ENCODE measurements at regions not wholly inside any gene's neighbourhood (a gene's known extent, or its start where the extent isn't known, plus 50 kb on each side); places are given as distances from the start of the nearest gene placed in this dataset.

DNA sequence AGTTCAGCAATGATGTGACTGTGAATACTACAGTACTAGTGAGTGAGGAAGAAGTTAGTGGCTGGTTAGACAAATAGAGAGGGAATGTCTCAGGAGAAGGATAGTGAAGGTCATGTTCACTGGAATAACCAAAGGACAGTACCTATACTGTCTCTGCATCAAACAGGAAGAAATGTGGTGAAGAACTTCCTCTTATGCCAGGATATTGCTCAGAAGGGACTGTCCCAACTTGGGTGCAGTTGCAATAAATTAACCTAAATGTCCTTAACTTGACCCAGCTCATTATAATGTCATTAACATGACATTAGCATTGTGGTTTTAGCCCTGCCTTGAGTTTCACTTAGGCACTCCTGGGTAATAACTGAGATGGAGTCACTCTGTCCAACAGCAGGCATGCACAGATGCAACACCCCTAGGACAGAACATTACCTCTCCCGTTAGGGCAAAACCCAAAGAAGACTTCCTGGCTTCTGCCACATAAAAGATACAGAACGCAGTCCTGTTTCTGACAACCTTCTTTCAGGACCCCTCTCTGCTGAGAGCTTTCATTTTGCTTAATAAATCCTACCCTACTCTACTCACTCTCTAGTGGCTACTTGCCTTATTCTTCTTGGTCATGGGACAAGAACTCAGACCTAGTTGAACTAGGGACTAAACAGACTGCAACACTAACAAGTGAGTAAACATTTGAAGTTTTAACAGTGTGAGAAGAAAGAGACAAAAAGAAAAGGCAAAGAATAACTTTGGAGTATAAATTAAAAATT lies 1591.6 kb upstream of the MIR17HG start:
- DNase-seq = no peak

DNA sequence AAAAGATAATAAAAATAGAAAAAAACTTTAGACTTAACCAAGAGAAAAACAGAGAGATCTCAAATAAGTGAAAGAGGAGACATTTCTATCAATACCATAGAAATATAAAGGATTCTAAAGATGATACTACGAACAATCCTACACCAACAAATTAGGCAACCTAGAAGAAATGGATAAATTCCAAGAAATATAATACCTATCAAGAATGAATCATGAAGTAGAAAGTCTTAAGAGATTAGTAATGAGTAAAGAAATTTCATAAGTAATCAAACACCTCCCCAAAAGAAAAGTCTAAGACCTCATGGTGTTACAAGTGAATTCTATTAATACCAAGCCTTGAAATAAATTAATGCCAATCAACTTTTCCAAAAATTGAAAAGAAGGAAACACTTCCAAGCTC lies 1584.5 kb upstream of the MIR17HG start:
- DNase-seq = no peak

DNA sequence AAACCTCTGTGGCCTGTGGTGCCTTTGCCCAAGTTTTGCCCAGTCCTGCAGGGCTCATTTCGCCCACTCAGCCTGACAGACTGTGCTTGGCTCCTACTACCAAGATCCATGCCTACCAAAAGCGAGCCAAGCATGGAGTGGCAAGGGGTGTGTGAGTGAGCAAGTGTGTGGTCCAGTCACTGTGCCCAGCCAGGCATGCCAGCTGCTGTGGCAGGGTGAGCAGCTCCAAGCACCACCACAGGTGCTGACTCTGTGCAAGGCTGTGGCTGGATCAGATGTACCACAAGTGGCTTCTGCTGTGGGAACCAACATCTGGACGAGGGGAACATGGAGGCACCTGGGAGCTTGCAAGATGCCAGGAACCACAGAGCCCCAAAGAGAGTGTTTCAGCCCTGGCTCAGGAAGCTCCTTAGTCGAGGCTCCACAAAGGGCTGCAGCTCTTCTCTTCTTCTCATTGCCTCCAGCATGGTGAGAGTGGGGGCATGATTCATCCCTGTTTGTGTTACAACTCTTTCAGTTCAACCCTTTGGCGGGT lies 1564.2 kb upstream of the MIR17HG start:
- DNase-seq = no peak

DNA sequence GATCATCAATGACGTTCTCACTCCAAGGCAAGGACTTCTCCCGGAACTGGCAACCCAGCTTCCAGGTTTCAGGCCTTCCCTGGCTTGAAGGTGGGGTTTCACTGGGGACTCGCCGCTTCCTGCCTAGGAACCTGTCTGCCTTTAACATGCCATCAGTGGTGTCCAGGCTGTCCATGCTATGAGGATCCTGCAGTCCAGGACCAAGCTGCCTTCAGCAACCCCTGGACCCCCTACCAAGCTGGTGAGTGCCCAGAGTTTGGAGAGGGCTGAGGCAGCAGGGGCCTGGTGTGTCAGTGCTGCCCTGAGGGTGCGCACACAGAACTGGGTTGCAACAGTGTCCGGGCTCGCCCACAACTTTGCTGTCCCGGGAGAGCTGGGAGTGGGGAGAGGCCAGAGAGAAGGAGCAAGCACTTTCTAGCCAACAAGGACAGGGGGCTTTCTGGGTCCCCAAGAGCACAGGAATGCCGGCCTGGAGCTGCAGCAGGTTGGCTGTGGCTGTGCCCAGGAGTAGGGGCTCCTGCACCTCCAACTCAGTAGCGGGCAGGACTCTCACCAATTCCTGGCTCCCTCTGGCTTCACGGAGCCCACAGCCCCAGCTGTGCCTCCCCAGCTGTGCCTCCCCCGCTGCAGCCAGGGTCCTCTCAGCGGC lies 1563.2 kb upstream of the MIR17HG start:
- no peak for DNase-seq

DNA sequence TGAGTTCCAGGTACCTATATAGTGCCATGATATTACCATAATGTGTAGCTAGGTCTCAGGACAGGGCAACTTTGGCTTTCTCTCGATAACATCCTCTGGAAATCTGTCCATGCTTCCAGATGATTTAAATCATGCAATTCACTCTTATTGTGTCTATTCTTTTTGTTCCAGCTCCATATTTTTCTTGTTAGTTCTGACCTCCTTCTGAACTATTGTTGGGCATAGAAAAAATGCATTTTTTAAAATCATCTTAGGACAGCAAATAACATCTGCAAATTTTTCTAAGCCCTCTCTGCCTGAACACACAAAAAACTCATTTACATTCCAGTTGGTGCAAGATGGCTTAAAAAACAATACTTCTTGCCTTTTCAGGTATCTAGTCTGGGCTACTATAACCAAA lies 1561.0 kb upstream of the MIR17HG start:
- no peak for DNase-seq

DNA sequence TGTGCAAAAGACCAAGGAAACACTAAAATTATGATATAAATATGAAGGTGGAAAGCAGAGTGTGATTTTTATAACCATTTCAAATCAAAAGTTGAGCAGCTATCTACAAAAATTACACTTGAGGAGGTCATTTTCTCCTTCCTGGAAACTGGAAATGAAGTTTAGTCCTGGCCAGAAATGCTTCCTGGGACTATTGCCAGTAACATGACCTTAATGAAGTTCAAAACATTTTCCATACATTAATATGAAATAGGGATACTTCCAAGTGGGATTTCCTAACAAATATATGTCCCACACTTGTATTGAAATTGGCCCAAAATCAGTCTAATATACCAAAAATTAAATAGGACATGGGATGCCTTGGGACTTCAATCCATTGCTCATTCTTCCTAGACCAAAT lies 1556.8 kb upstream of the MIR17HG start:
- DNase-seq = no peak

DNA sequence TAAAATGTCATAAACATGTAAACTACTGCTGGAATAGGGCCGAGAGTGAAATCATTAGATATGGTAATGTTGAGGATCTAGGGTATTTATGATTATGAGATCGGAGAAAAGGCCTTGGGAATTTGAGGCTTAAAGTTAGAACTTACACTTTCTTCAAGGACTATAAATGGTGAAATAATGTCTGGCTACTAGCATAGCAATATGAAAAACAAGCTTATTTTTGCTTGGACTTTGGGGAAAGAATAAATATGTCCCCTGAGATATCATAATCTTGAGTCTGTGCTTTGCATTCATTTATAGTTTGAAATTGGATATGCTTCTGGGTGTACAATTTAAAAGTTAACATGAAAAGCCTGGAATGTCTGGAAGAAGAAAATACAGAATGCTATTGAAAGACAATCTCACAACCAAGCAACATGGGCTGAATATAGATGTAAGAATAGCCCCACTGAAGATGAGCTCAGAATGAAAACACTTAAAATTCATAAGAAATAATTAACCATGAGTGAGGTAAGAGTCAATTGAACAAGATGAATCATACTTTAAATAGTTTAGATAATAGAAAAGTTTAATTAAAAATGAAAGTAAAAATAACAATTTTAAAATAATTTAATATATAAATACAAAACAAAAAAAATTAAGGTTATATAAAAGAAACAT lies 1555.4 kb upstream of the MIR17HG start:
- no peak for DNase-seq

DNA sequence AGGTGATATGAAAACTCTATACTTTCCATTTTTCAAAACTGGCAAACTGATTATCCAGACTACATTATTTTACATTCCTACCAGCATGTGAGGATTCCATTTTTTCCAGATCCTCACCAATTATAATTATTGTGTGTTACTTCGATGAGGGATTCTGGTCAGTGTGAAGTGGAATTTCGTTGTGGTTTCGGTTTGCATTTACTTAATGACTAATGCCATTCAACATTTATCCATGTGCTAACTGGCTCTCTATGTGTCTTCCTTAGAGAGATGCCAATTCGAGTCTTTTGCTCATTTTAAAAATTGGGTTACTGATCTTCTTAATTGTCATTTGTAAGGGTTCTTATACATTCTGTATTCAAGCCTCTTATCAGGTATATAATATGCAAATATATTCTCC lies 1551.3 kb upstream of the MIR17HG start:
- no peak for DNase-seq

DNA sequence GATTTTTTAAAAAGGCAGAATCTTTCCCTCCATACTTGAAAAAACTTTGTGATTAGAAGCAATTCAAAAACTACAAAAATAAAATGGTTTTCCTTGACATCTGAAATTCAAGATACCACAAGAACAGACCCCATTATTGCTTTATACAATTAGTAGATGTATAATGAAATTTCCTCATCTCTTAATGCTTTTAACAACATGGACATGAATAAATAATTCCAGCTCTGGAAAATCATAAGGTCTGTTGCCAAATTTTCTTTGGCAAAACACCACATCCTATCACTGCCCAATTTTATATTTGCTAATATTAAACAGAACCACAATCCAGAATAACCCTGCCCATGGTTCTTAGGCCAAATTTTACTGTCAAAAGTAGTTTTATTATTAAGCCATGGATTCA lies 1543.6 kb upstream of the MIR17HG start:
- no peak for DNase-seq

DNA sequence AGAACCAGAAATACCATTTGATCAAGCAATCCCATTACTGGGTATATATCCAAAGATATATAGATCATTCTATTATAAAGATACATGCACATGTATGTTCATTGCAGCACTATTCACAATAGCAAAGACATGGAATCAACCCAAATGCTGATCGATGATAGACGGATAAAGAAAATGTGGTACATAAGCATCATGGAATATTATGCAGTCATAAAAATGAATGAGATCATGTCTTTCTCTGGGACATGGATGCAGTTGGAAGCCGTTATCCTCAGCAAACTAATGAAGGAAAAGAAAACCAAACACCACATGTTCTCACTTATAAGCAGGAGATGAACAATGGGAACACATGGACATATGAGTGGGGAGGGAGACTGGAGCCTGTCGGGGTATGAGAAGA lies 1540.9 kb upstream of the MIR17HG start:
- DNase-seq = no peak

DNA sequence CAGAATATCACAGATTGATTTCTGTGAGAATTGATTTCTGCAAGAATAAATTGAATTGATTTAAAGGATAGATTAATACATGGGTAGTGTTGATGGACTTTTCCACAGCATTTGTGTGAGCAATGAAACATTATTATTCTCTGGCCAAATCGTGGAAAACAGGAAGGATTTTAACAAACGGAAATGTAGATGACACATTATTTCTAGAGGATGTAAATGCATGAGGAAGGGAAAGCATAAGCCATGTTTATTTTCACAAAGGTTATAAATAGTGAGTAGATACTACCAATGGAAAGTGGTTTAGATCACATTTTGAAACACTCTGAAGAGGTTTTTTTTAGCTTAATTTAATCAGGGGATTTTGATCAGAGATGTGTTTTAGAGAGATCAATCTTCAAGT lies 1534.6 kb upstream of the MIR17HG start:
- no peak for DNase-seq

DNA sequence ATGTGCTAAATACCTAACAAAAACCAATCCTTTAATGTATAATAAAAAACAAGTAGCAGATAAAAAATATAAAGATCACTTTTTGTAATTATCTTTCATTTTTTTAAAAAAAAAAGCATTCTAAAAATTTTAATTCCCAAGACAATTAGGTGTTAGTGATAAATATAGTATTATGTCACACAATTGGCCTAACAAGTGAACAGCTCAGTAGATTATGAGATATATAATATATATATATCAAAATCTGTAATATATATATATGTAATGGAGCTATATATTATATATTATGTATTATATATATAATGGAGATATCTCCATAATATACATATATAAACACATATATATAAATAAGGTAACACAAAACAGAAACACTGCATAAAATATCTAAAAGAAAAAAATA lies 1531.1 kb upstream of the MIR17HG start:
- DNase-seq = no peak

DNA sequence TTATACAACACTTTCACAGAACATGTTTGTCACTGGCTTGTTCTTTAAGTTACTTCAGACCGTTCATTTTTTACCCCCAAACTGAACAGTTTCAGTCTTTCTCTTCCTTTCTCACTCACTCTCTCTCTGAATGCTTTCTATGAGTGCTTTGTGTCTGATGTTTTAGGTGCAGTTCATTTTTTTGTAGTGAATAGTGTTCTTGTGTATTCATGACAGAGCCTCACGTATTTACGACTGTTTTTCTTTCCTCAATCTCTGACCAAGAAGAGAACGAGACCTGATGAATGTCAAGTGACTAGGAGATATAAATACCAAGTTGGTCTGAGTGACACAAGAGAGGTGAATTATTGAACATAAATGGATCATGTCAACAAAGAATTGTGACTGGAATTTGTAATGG lies 1525.0 kb upstream of the MIR17HG start:
- DNase-seq = no peak

DNA sequence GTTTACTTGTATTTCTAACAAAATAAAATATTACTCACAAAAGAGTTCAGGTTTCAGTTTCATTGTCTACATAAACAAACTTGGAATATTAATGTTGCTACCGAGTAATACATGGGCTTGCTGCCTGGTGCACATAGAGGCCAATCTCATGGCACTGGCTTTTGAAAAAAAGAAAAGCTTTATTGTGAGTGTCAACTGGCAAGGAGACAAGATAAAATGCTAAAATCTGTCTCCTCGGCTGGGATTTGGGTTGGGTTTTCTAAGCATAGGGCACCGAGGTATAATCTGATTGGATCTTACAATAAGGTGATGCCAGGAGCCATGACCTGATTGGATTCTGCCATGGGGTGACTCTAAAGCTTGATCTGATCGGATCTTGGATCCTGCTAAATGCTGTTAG lies 1519.9 kb upstream of the MIR17HG start:
- no peak for DNase-seq

DNA sequence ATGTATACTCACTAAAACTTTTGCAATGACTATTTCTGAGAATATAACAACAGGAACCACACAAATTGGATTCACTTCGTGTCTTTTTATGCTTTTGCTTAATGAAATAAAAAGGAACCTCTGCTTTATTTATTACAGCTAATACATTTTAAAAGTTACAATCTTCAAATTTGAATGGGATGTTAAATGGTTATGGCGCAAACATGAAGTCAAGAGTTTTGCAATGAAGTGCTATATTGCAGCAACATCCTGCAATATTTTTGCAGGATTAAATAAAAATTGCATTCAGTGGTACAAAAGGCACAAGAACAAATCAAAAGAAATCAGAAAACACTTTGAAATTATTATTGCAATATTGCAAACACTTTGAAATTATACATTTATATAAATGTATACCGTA lies 1519.0 kb upstream of the MIR17HG start:
- no peak for DNase-seq

DNA sequence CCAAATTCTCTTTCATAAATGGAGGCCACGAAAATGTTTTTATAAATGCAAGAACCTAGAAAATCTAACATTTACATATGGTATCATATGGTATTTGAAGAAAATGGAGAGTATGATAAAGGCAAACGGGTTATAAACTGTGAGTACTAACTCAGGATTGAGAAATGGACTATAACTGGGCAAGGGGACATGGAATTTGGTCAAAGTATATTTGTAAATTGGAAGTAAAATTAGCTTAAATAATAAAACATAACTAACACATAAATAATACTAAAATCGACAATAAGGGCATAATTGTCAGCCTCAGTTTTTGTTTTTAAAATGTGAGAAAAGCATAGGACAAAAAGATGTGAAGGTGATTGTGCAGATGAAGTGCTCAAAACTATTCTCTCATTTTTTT lies 1516.3 kb upstream of the MIR17HG start:
- no peak for DNase-seq

DNA sequence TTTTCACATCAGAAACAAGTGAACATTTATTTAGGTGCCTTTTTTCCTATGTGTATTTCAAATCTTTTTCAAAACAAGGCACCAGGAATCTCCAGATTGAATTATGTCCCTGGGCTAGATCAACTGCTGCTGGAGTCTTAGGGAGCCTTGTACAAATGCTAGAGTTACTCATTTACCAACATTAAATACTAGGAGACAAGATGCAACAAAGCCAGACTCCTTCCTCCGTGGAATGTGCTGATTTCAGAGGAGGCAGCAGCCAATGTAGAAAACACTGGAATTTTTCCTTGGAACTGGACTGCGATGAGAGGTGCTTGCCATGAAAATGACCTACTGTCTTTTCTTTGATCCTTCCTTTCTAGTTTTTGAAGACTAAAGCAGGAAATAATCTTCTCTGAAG lies 1514.7 kb upstream of the MIR17HG start:
- no peak for DNase-seq

DNA sequence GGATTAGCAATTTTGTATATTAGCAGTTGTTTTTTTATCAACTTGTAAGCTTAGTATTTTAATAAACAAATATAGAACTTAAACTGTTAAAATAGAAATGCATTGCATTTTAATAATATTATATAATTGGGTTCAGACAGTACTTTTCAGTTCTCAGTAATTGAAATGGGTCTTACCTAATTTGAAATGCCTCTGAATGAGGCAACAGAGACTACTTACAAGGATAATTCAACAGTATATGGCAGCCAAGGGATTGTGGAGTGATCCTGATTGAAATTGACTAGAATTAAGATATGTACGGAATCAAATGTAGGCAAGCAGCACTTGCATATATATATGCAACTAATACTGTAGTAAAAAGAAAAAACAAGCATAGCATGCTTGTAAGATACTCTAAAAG lies 1503.9 kb upstream of the MIR17HG start:
- DNase-seq = no peak

DNA sequence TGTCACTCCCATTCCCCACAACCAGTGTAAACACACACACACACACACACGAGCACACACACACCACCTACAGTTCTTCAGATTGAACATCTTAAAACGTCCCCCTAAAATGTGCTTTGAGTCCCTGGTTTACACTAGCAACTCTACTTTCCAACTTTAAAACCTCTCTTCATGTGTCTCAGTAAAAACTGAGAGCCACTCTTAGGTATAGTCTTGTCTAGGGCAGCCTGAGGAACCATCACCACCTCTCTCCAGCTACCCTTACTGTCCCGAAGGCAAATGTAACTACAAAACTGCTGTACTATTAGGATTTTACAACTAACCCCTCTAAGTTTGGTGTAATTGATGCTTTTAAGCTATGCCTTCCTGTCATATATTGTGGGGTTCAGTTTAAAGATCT lies 1501.6 kb upstream of the MIR17HG start:
- no peak for DNase-seq

DNA sequence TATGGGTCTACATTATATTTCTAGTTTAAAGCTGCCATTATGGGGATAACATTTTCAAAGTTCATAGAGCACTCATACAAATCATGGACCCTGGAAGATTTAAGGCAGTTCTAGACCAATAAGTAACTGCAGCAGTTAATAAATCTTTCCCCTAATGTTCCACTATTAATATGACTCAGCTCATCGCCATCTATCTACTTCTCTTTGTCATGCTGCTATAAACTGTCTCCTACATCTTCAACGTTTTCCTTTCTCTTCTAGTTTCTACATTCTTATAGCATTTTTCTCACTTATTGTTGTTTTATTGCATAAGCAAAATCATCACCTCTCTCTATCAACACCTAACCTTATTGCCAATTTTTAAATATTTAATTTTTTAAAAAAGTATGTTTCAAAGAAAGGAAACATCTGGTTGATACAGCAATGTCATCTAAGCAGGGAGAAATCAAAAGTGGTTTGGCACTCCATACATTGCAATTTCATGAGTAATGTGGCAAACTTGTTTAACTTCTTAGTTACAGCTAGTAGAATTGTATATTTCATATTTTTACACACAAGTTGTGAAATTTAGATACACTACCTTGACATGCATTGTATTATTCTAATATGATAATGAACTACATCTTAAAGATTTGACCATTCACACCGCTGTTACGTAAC lies 1500.4 kb upstream of the MIR17HG start:
- no peak for DNase-seq

DNA sequence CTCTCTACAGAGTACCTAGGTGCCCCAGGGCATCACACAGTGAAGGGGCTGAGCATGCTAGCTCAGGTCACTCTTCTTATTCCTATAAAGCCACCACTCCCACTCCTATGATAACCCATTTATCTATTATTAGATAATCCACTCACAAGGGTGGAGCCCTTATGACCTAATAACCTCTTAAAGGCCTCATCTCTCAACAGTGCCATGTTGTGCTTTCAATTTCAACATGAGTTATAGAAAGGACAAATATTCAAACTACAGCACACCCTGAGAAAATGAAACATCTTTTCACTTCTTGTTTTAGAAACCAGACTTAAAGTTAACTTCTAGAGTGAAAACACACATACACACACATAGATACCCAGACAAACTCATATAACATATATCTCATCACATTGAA lies 1494.9 kb upstream of the MIR17HG start:
- DNase-seq = no peak

DNA sequence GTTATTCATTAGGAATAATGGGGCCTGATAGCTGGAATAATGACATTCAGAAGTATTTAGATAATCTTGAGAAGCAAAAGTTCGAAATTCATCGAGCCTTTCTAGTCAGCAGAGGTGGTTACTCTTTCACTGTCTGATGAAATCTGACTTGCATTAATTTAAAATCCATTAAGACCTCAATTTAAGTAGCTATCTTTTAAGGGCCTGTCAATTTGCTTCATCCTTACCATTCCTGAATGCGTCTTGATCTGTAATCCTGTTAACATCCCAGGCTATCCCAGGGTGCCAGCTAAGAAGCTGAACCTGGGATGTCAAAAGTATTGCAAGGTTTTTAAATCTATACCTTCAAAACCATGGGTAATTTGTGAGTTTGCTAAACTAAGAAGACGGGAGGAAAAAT lies 1491.0 kb upstream of the MIR17HG start:
- no peak for DNase-seq

DNA sequence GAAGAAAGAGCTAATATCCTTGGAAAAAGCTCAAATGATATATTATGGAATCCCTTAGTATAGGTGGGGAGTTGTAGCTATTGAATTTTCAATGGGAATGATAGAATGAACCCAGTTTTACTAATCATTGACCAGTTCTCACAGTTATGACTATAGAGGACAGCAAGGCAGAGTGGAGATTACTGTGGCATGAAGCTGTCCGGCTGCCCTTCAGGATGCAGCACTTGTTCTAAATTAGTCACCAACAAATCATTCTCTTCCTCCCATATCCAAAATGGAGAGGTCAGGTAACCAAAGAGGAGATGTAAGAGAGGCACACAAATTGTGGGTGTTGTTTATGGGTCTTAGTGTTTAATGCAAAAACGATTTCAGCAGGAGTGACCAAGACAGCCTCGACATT lies 1490.0 kb upstream of the MIR17HG start:
- DNase-seq = no peak
